Kidney (tissue), 13 donors: ENCODE measurements at regions not wholly inside any gene's neighbourhood (a gene's known extent, or its start where the extent isn't known, plus 50 kb on each side); places are given as distances from the start of the nearest gene placed in this dataset.

ENCODE experiments used
- DNase-seq, 5 donors: peaks; one replicate each; pipeline ENCODE4 v3.0.0-alpha.2; 2013 to 2020
- FAIRE-seq: peaks from 2 replicates; lab custom pipeline; 2012; peaks lifted over from hg19 to GRCh38; lab: Jason Lieb, UNC
- H3K27ac ChIP-seq, 2 donors: one replicate each; pipeline ENCODE4 v1.7.0; 2013; ENCODE audit warnings: low read depth in 2 of 2, low read length in 2 of 2, inconsistent platforms in 1 of 2
- H3K27me3 ChIP-seq: one replicate; pipeline ENCODE4 v1.7.1; 2013; ENCODE audit warnings: low read length, inconsistent platforms; ENCODE audit not compliant: control insufficient read depth, insufficient read depth
- H3K36me3 ChIP-seq, 3 donors: one replicate each; pipeline versions ENCODE4 v1.7.0 to v1.7.1; 2013; ENCODE audit warnings: low read length in 3 of 3, control low read depth in 1 of 3, inconsistent platforms in 1 of 3; ENCODE audit not compliant: insufficient read depth in 3 of 3, control insufficient read depth in 2 of 3
- H3K4me1 ChIP-seq, 3 donors: one replicate each; pipeline versions ENCODE4 v1.7.0 to v1.7.1; 2013; ENCODE audit warnings: low read length in 3 of 3, inconsistent platforms in 1 of 3, low read depth in 1 of 3; ENCODE audit not compliant: control insufficient read depth in 2 of 3, insufficient read depth in 2 of 3
- H3K4me3 ChIP-seq, 3 donors: one replicate each; pipeline versions ENCODE4 v1.7.0 to v1.8.1; 2013; ENCODE audit warnings: low read length in 3 of 3, control low read depth in 1 of 3, inconsistent platforms in 1 of 3
- H3K9ac ChIP-seq, 3 donors: one replicate each; pipeline versions ENCODE4 v1.7.0 to v1.7.1; 2013; ENCODE audit warnings: low read length in 3 of 3, control low read depth in 1 of 3, inconsistent platforms in 1 of 3
- H3K9me3 ChIP-seq, 3 donors: one replicate each; pipeline versions ENCODE4 v1.7.0 to v1.7.1; 2013; ENCODE audit warnings: low read length in 3 of 3, control low read depth in 1 of 3, inconsistent platforms in 1 of 3; ENCODE audit not compliant: control insufficient read depth in 2 of 3, insufficient read depth in 1 of 3
- CTCF ChIP-seq: IDR thresholded peaks from 3 replicates; pipeline ENCODE4 v1.5.1; 2012; ENCODE audit warnings: mild to moderate bottlenecking, moderate library complexity, borderline replicate concordance; ENCODE audit not compliant: insufficient read depth; ENCODE audit errors: extremely low read depth
- intact Hi-C: fragments of 100-400 bp; cut with DNase I; formaldehyde crosslinking; loops from one replicate; pipeline ENCODE4 v1.11.1; 2022
- donor health status: control.
- donor health status: control.
- donor health status: control.
- donor health status: control.
- donor health status: control.
- donor health status: DM: yes; HTN: yes; CAD: no.
- donor health status: Normal renal cell carcinoma (clear cell type).

GRCh38 chr5:165420493-165420892 lies 1915.1 kb downstream of the MAT2B start:
- no peak overlapping the region for H3K27ac ChIP-seq
- no peaks in the 10 kb centered on the region for H3K9me3 ChIP-seq
- no peaks in the 10 kb centered on the region for H3K27me3 ChIP-seq
- FAIRE-seq (no peak), DNase-seq (no peak)
- intact Hi-C loops = no loop called here
- H3K4me1 ChIP-seq = no peaks in the 10 kb centered on the region
- no peaks in the 10 kb centered on the region for H3K36me3 ChIP-seq
- H3K4me3 ChIP-seq = no peak overlapping the region
- no peak for TF ChIP-seq CTCF
- no peak overlapping the region for H3K9ac ChIP-seq

- H3K9me3 ChIP-seq = no peaks in the 10 kb centered on the region
- H3K4me1 ChIP-seq = no peaks in the 10 kb centered on the region
- DNase-seq (no peak), FAIRE-seq (no peak)
- H3K27me3 ChIP-seq = no peaks in the 10 kb centered on the region
- intact Hi-C loops = no loop called here
- H3K9ac ChIP-seq = no peak overlapping the region
- H3K36me3 ChIP-seq = no peaks in the 10 kb centered on the region
- H3K4me3 ChIP-seq = no peak overlapping the region
- H3K27ac ChIP-seq = no peak overlapping the region
- TF ChIP-seq CTCF = no peak
Observed at GRCh38 chr5:165423697-165424299, 1918.4 kb downstream of the MAT2B start.

GRCh38 chr5:165425594-165425993 lies 1920.2 kb downstream of the MAT2B start:
- TF ChIP-seq CTCF = no peak
- H3K9ac ChIP-seq = no peak overlapping the region
- no peak overlapping the region for H3K27ac ChIP-seq
- H3K4me3 ChIP-seq = no peak overlapping the region
- intact Hi-C loops = no loop called here
- no peaks in the 10 kb centered on the region for H3K9me3 ChIP-seq
- FAIRE-seq = no peak
- H3K4me1 ChIP-seq = no peaks in the 10 kb centered on the region
- H3K27me3 ChIP-seq = no peaks in the 10 kb centered on the region
- no peaks in the 10 kb centered on the region for H3K36me3 ChIP-seq
- no peak for DNase-seq

GRCh38 chr5:165448753-165449152 lies 1943.3 kb downstream of the MAT2B start:
- Histone ChIP-seq H3K27ac (no peak overlapping the region), H3K9me3 (no peaks in the 10 kb centered on the region), H3K4me3 (no peak overlapping the region), H3K4me1 (no peaks in the 10 kb centered on the region), H3K9ac (no peak overlapping the region), H3K27me3 (no peaks in the 10 kb centered on the region), H3K36me3 (no peaks in the 10 kb centered on the region)
- no peak for TF ChIP-seq CTCF
- FAIRE-seq = no peak
- intact Hi-C loops = no loop called here
- DNase-seq = no peak
